IPS-18a (cell line): ENCODE measurements at regions not wholly inside any gene's neighbourhood (a gene's known extent, or its start where the extent isn't known, plus 50 kb on each side); places are given as distances from the start of the nearest gene placed in this dataset.

Experiments used
- H3K27ac ChIP-seq: one replicate; pipeline ENCODE4 v1.5.1; 2013; ENCODE audit warnings: low read length
- H3K27me3 ChIP-seq: one replicate; pipeline ENCODE4 v1.6.1; 2013; ENCODE audit warnings: mild to moderate bottlenecking, low read length; ENCODE audit not compliant: control insufficient read depth, insufficient read depth
- H3K36me3 ChIP-seq: one replicate; pipeline ENCODE4 v1.6.1; 2013; ENCODE audit warnings: low read depth, low read length; ENCODE audit not compliant: control insufficient read depth
- H3K4me1 ChIP-seq: one replicate; pipeline ENCODE4 v1.6.1; 2013; ENCODE audit warnings: low read depth, low read length; ENCODE audit not compliant: control insufficient read depth
- H3K4me3 ChIP-seq: one replicate; pipeline ENCODE4 v1.5.1; 2013; ENCODE audit warnings: low read length
- H3K9ac ChIP-seq: one replicate; pipeline ENCODE4 v1.6.1; 2013; ENCODE audit warnings: mild to moderate bottlenecking, low read length, moderate library complexity
- H3K9me3 ChIP-seq: one replicate; pipeline ENCODE4 v1.6.1; 2013; ENCODE audit warnings: low read depth, low read length; ENCODE audit not compliant: control insufficient read depth

DNA sequence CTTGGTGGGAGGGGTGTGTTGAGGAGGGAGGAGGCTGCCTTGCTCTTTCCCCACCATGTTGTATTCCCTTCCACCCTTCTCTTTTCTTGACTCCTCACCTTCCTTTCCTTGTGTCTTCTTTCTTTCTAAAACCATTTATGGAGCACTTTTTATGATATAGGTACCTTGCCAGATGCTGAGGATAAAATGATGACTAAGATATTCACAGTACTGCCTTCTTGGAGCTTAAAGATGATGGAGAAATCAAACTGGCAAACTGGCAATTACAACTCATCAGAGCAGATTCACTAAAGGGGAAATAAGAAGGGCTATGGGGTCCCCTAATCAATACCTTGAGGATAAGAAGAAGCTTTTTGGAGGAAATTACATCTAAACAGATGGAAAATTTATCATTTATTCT is 273.2 kb upstream of the MEF2C start:
- H3K4me1 ChIP-seq = no peaks in the 10 kb centered on the region
- H3K4me3 ChIP-seq = no peak overlapping the region
- H3K9me3 ChIP-seq = no peaks in the 10 kb centered on the region
- no peak overlapping the region for H3K9ac ChIP-seq
- H3K36me3 ChIP-seq = no peaks in the 10 kb centered on the region
- H3K27me3 ChIP-seq = no peaks in the 10 kb centered on the region
- H3K27ac ChIP-seq = no peak overlapping the region

DNA sequence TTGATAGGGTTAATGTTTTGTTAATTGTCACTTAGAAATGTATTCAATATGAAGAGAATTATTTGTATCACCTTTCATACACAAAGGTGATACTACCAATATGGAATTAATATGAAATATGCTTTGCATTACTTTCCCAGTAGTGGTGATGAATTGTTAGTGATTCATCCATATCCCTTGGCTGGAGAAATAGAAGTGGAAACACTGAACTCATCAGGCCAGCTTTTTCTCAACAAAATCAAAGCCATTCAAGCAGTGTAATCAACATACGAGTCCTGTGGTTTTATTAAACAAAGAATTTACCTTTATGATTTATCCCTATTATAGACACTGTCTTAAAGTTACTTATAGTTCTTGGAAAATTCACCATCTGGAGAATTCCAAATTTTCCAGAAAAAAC is 264.0 kb upstream of the MEF2C start:
- Histone ChIP-seq H3K27ac (no peak overlapping the region), H3K4me3 (no peak overlapping the region), H3K4me1 (no peaks in the 10 kb centered on the region), H3K9me3 (no peaks in the 10 kb centered on the region), H3K9ac (no peak overlapping the region), H3K36me3 (no peaks in the 10 kb centered on the region), H3K27me3 (no peaks in the 10 kb centered on the region)

DNA sequence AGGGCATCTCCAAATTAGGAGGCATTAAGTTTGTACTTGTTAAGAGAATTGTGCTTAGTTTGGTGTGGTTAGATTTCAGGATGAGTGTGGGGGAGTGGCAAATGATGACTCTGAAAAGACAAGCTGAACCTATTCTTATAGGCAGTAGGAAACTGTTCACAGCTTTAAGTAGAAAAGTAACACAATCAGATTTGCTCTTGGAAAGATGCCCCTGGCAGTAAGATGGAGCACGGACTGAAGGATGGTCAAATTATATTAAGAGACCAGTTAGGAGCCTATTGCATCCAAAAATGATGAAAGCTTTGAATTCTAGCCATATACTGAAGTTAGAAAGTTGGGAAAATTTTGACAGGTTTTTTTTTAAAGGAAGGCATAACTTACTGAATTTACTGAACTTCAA is 254.2 kb upstream of the MEF2C start:
- Histone ChIP-seq H3K36me3 (no peaks in the 10 kb centered on the region), H3K27ac (no peak overlapping the region), H3K9ac (no peak overlapping the region), H3K4me1 (no peaks in the 10 kb centered on the region), H3K27me3 (no peaks in the 10 kb centered on the region), H3K4me3 (no peak overlapping the region), H3K9me3 (no peaks in the 10 kb centered on the region)

DNA sequence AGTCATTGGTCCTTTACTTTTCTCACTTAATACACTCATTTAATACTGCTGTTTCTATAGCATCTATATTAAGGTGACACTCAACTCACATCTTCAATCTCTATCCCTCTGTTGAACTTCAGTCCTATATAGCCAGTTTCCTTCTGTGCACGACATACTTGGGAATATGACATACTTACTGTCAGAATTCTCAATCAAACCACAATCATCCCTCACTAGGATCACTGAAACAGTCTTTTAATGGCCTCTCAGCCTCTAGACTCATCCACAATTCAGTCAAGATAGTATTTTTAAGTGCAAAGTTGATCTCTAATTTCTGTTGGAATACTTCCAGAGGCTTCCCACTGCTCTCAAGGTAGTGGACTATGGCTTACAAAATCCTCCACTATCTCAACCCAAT is 251.0 kb upstream of the MEF2C start:
- Histone ChIP-seq H3K27me3 (no peaks in the 10 kb centered on the region), H3K4me3 (no peak overlapping the region), H3K9me3 (no peaks in the 10 kb centered on the region), H3K27ac (no peak overlapping the region), H3K36me3 (no peaks in the 10 kb centered on the region), H3K4me1 (peaks cover 5% of the 10 kb centered on the region), H3K9ac (no peak overlapping the region)

DNA sequence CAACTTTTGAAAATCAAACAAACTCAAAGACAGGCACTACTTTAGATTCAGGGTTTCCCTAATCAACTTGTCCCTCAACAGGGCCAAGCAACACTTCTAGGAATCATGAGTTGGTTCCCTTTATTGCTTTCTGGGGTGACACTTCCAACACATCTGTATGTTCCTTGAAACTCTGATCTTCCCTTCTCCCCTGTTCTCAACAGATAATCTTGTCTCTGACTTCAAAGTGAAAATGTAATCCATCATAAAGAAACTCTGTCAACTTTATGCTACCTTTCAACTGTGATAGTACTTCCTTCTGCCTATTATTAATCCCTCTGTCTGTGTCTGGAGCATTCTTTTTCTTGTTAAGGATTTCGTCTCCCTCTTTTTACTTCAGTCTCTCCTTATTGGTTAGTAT is 250.1 kb upstream of the MEF2C start:
- H3K27ac ChIP-seq = no peak overlapping the region
- H3K9ac ChIP-seq = no peak overlapping the region
- no peaks in the 10 kb centered on the region for H3K27me3 ChIP-seq
- no peaks in the 10 kb centered on the region for H3K36me3 ChIP-seq
- H3K4me1 ChIP-seq = peaks cover 5% of the 10 kb centered on the region
- H3K4me3 ChIP-seq = no peak overlapping the region
- H3K9me3 ChIP-seq = no peaks in the 10 kb centered on the region

DNA sequence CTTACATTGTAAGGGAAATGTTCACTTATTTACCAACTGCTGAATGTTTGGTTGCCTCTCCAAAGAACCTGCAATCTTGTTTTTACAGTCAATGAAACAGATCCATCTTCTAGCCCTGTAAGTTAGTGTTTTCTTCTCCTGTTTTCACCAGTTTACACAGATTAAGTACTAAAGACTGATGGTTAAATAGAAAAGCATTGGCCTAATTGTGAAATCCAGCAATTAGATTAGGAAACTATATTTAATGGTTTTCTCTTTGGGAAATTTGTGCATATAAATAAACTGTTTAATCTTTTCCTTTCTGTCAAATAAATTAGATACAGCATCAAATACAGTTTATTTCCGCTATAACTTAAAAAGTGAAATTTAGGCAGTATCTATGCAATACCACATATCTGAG is 247.9 kb upstream of the MEF2C start:
- Histone ChIP-seq H3K9ac (no peak overlapping the region), H3K27ac (no peak overlapping the region), H3K27me3 (no peaks in the 10 kb centered on the region), H3K9me3 (no peaks in the 10 kb centered on the region), H3K36me3 (no peaks in the 10 kb centered on the region), H3K4me3 (no peak overlapping the region), H3K4me1 (peaks cover 5% of the 10 kb centered on the region)

DNA sequence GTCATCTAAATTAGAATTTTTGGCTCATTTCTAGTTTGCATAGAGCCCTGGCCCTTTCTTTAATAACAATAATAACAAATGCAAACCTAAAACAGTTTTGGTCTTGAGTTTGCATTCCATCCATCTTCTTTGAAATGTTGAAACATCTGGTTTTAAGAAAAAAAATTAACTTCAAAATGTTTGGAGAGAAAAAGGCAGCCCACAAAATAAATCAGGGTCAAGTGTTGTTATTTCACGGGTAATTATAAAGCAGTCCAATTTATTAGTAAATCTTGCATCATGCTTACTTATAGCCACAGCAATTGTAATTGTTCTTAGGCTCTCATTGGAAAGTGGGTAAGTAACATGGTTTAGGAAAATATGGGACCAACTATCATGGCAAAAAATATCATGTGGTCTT is 247.0 kb upstream of the MEF2C start:
- H3K27me3 ChIP-seq = no peaks in the 10 kb centered on the region
- no peaks in the 10 kb centered on the region for H3K36me3 ChIP-seq
- peaks cover 5% of the 10 kb centered on the region for H3K4me1 ChIP-seq
- no peaks in the 10 kb centered on the region for H3K9me3 ChIP-seq
- no peak overlapping the region for H3K9ac ChIP-seq
- no peak overlapping the region for H3K27ac ChIP-seq
- H3K4me3 ChIP-seq = no peak overlapping the region

DNA sequence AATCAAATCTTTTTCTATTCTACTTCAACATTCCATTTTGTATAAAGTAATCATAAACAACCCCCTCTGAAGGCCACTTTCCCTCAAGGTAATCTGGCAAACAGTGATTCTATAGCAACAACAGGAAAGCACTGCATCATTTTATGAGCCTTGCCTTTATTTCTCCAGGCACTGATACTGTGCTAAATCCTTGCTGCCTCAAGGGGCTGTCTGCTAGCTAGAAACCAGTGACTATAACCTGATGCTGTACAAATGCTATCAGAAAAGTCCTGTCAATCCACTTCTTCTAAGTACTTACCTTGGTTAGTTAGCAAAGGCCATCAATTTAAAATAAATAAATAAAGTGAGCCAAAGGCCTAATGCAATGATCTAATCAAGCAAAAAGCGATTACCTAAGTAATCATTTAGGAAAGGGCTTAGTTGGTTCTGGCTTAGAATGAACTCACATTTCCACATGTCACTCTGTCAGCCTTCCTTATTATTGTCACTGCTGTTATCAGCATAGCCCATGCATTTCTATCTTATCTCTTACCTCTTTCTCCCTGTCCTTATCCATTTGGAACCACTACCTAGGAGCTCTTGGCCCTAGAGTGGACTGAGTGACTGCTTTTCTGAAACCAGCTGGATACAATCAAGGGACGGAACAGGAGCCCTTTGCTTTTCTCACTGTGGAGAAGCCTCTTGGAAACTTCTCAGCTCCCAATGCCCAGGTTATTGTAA is 246.1 kb upstream of the MEF2C start:
- H3K27me3 ChIP-seq = no peaks in the 10 kb centered on the region

DNA sequence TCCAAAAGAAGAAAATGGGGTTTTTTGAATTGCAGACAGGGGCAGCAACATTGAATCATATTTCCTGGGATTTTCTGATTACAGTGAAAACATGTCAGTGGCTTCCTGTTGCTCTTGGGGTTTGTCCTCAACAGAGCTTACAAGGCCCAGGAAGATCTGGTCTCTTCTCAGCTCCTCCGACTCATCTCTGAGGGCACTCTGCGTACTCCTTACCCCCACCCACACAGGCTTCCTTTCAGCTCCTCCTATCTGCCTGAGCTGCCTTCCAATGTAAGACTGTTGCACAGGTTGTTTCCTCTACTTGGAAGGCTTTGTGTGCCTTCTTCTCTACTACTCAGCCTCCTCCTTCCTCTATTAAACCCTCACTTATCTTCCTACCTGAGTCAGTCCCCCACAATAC is 245.1 kb upstream of the MEF2C start:
- peaks cover 5% of the 10 kb centered on the region for H3K4me1 ChIP-seq
- H3K27me3 ChIP-seq = no peaks in the 10 kb centered on the region
- H3K9me3 ChIP-seq = no peaks in the 10 kb centered on the region
- H3K9ac ChIP-seq = no peak overlapping the region
- no peak overlapping the region for H3K4me3 ChIP-seq
- no peaks in the 10 kb centered on the region for H3K36me3 ChIP-seq
- no peak overlapping the region for H3K27ac ChIP-seq

More for the DNA sequence above, 246.1 kb upstream of the MEF2C start:
- Histone ChIP-seq H3K36me3 (no peaks in the 10 kb centered on the region), H3K4me1 (peaks cover 5% of the 10 kb centered on the region), H3K9ac (no peak overlapping the region), H3K4me3 (no peak overlapping the region), H3K27ac (no peak overlapping the region), H3K9me3 (no peaks in the 10 kb centered on the region)

DNA sequence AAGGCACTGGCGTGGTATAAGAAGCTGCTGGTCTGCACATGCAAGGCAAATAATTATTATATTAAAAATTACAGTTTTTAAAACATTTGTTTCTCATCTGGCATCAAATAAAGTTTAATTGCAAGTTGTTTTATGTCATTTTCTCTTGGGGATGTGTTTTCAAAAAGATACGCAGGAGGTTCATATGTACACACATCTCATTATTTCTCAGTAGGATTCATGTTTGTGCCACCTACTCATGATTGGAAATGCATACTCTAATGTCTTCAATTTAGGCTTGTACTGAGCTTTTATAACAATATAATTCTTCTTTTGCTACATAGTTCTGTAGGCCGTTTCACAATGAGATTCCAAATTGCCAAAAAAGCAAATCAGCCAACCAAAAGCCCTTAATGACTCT is 244.2 kb upstream of the MEF2C start:
- Histone ChIP-seq H3K36me3 (no peaks in the 10 kb centered on the region), H3K4me3 (no peak overlapping the region), H3K27me3 (no peaks in the 10 kb centered on the region), H3K9me3 (no peaks in the 10 kb centered on the region), H3K27ac (no peak overlapping the region), H3K4me1 (peaks cover 5% of the 10 kb centered on the region), H3K9ac (no peak overlapping the region)

DNA sequence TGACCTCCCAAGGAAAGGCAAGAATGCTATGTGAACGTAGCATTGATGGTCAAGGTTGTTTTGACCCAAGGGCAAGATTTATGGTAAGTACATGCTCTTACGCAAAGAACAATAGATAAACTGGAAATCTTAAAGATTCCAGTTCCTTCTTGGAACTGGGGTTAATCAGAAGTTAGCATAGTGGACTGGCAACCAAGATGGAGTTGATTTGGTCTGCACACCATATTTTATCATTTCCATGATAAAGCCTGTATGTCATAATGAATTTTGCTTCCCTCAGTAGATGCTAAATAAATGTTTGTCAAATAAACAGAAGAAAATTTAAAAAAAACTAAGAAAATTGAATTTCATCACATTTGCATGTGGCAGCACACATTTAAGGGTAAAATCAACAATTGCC is 242.4 kb upstream of the MEF2C start:
- no peaks in the 10 kb centered on the region for H3K9me3 ChIP-seq
- peaks cover 3% of the 10 kb centered on the region for H3K4me1 ChIP-seq
- H3K27ac ChIP-seq = no peak overlapping the region
- H3K4me3 ChIP-seq = no peak overlapping the region
- no peak overlapping the region for H3K9ac ChIP-seq
- no peaks in the 10 kb centered on the region for H3K27me3 ChIP-seq
- H3K36me3 ChIP-seq = no peaks in the 10 kb centered on the region

DNA sequence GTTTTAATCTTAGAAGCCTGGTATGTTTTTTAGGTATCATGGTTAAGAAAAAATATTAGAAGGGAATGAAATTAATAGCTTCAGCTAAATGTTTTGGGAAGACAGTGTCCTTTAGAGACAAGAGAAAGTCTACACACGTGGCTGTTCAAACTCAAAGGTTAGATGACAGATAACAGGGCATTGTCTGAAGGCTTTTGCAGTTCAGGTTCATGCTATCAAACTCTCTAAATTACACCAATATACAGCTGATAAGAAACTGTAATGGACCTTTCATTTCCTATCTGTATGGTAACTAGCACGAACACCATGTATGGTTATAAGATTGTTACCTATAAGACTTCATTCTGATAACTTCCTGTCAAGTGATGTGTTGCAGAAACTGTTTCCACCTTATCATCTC is 240.6 kb upstream of the MEF2C start:
- H3K27me3 ChIP-seq = no peaks in the 10 kb centered on the region
- no peak overlapping the region for H3K9ac ChIP-seq
- H3K27ac ChIP-seq = no peak overlapping the region
- no peaks in the 10 kb centered on the region for H3K4me1 ChIP-seq
- H3K36me3 ChIP-seq = no peaks in the 10 kb centered on the region
- no peak overlapping the region for H3K4me3 ChIP-seq
- H3K9me3 ChIP-seq = no peaks in the 10 kb centered on the region
